ENCODE measurements at regions not wholly inside any gene's neighbourhood (a gene's known extent, or its start where the extent isn't known, plus 50 kb on each side); places are given as distances from the start of the nearest gene placed in this dataset.
"Not testable (repeated sequence)": the region's sequence is repeated elsewhere in the genome, so short reads cannot be mapped to it uniquely, and the experiment has no call there.

DNA sequence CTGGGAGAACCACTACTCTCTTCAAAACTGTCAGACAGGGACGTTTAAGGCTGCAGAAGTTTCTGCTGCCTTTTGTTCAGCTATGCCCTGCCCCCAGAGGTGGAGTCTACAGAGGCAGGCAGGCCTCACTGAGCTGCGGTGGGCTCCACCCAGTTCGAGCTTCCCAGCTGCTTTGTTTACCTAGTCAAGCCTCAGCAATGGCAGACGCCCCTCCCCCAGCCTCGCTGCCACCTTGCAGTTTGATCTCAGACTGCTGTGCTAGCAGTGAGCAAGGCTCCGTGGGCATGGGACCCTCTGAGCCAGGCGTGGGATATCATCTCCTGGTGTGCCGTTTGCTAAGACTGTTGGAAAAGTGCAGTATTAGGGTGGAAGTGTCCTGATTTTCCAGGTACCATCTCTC, 258.6 kb upstream of the GOT2 start:
- peaks cover 41% of the 10 kb centered on the region for H3K9me3 Mint-ChIP-seq
- DNase-seq (ENCODE audit: low spot score); H3K36me3 Mint-ChIP-seq (ENCODE audit: low read depth); H3K4me3 Mint-ChIP-seq; H3K27ac Mint-ChIP-seq; H3K4me1 Mint-ChIP-seq (ENCODE audit: low read depth); H3K27me3 Mint-ChIP-seq (ENCODE audit: low read depth): not testable (repeated sequence)

DNA sequence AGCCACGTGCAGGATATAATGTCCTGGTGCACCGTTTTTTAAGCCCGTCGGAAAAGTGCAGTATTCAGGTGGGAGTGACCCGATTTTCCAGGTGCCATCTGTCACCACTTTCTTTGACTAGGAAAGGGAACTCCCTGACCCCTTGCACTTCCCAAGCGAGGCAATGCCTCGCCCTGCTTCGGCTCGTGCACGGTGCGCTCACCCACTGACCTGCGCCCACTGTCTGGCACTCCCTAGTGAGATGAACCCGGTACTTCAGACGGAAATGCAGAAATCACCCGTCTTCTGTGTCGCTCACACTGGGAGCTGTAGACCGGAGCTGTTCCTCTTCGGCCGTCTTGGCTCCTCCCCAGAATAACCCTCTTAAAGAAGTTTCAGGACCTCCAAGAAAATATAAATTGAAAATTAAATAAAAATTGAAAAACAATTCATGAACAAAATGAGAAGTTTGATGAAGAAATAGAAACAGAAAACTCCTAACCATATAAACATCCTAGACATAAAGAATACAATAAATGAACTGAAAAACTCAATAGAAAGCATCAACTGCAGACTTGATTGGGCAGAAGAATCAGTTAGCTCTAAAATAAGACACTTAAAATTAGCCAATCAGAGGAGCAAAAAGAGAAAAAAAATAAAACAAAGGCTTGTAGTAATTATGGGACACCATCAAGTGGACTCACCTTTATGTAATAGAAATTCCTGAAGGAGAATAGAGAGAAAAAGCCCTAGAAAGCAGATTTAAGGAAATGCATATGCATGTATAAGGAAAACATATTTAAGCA, 249.3 kb upstream of the GOT2 start:
- not testable (repeated sequence) for H3K4me3 Mint-ChIP-seq; H3K36me3 Mint-ChIP-seq (ENCODE audit: low read depth); H3K27ac Mint-ChIP-seq; DNase-seq (ENCODE audit: low spot score); H3K27me3 Mint-ChIP-seq (ENCODE audit: low read depth); H3K4me1 Mint-ChIP-seq (ENCODE audit: low read depth)
- H3K9me3 Mint-ChIP-seq: peaks cover 22% of the 10 kb centered on the region

DNA sequence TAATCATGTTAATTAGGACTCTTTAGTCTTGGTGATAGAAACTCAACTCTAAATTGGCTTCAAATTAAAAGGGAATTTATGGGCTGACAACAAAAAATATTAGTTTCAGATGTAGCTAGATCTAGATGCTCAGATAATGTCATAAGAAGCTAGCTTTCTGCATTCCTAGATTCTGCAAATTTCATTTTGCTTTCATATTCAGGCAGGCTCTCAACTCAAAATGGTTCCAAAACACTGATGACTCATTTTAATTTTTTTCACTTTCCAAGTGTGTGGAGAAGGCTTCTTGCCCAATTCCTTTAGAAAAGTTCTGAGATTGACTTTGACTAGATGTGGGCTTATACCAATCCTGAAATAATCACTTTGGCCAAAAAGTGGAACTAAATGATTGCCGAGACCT, 236.7 kb upstream of the GOT2 start:
- no peak for DNase-seq (ENCODE audit: low spot score)
- Mint-ChIP-seq H3K4me3 (no peak overlapping the region), H3K36me3 (ENCODE audit: low read depth) (no peaks in the 10 kb centered on the region), H3K27ac (no peak overlapping the region), H3K27me3 (ENCODE audit: low read depth) (no peaks in the 10 kb centered on the region), H3K4me1 (ENCODE audit: low read depth) (no peaks in the 10 kb centered on the region), H3K9me3 (no peaks in the 10 kb centered on the region)

DNA sequence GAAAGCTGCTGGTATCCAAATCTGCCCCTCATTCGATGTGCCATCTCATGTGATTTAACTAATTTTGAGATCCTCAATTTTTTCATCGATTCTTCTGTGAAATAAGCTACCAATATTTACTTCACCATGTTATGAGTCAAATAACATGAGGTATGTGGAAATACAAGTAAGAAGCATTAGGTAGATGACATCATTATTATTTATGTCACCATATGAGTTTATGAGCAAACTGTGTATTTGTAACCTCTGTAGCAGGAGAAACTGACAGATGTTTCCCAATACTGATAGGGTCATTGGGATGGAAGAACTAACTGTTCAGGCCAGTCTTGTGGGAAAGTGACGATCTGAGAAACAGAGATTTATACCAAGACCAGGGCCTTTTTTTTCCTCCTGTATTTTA, 229.4 kb upstream of the GOT2 start:
- H3K27me3 Mint-ChIP-seq (ENCODE audit: low read depth): no peaks in the 10 kb centered on the region
- H3K4me1 Mint-ChIP-seq (ENCODE audit: low read depth): no peaks in the 10 kb centered on the region
- no peak overlapping the region for H3K4me3 Mint-ChIP-seq
- DNase-seq (ENCODE audit: low spot score): no peak
- H3K27ac Mint-ChIP-seq: no peak overlapping the region
- no peaks in the 10 kb centered on the region for H3K36me3 Mint-ChIP-seq (ENCODE audit: low read depth)
- H3K9me3 Mint-ChIP-seq: no peaks in the 10 kb centered on the region

DNA sequence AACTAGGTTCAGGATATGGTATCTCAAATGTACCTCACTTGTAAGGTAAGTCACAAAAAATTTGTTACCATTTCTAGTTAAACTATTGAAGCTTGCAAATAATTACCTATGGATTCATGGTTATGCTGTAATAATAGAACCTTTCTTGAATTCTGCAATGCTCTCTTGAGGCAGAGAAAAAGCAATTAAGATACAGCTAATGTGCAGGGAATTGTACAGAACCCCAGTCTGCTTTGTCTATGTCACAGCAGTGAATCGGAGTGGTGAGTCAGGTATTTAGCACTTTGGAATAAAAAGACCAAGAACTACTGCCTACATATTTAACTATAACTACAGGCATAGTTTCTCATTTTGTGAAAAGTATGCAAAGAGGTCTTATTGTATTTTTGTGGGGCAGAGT, 228.7 kb upstream of the GOT2 start:
- Mint-ChIP-seq H3K27ac (no peak overlapping the region), H3K9me3 (no peaks in the 10 kb centered on the region), H3K27me3 (ENCODE audit: low read depth) (no peaks in the 10 kb centered on the region), H3K36me3 (ENCODE audit: low read depth) (no peaks in the 10 kb centered on the region), H3K4me1 (ENCODE audit: low read depth) (no peaks in the 10 kb centered on the region), H3K4me3 (no peak overlapping the region)
- DNase-seq (ENCODE audit: low spot score): no peak

DNA sequence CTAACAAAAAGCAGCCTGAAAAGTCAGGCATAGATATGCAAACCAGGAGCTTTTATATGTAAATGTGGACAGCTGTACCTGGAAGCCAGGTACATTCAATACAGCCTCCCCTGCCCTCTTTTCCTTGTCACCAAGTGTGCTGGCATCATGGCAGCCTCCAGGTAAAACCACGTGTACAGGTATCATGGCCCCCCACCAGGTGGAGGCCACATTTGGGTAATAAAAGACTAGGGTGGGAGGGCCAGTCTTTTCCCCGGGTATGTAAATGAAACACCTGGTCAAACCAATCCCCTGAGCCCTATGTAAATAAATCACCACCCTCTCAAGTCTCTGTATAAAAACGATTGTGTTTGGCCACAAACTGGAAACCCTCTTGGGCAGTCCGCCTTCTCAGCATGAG, 226.4 kb upstream of the GOT2 start:
- H3K27ac Mint-ChIP-seq: no peak overlapping the region
- no peaks in the 10 kb centered on the region for H3K36me3 Mint-ChIP-seq (ENCODE audit: low read depth)
- no peaks in the 10 kb centered on the region for H3K9me3 Mint-ChIP-seq
- no peaks in the 10 kb centered on the region for H3K4me1 Mint-ChIP-seq (ENCODE audit: low read depth)
- no peak overlapping the region for H3K4me3 Mint-ChIP-seq
- DNase-seq (ENCODE audit: low spot score): no peak
- no peaks in the 10 kb centered on the region for H3K27me3 Mint-ChIP-seq (ENCODE audit: low read depth)

DNA sequence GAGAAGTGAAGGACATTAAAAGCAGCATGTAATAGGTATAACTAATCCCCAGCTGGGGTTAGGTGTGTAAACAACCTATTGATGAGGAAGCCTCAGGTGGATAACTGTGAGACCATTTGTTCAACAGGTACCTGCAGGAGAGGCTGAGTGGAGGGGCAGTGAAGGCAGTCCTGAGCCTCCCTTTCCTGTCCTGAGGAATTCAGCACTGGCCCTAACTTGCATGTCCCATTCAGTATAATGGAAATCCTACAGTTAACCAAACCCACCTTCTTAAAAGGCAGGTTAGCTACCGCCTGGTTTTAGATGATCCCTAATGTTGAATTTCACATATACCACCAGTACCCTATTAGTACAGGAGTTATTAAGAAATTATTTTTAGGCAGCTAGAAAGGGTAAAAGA, 225.9 kb upstream of the GOT2 start:
- no peaks in the 10 kb centered on the region for H3K4me1 Mint-ChIP-seq (ENCODE audit: low read depth)
- DNase-seq (ENCODE audit: low spot score): no peak
- H3K36me3 Mint-ChIP-seq (ENCODE audit: low read depth): no peaks in the 10 kb centered on the region
- H3K27ac Mint-ChIP-seq: no peak overlapping the region
- H3K27me3 Mint-ChIP-seq (ENCODE audit: low read depth): no peaks in the 10 kb centered on the region
- H3K4me3 Mint-ChIP-seq: no peak overlapping the region
- H3K9me3 Mint-ChIP-seq: no peaks in the 10 kb centered on the region

DNA sequence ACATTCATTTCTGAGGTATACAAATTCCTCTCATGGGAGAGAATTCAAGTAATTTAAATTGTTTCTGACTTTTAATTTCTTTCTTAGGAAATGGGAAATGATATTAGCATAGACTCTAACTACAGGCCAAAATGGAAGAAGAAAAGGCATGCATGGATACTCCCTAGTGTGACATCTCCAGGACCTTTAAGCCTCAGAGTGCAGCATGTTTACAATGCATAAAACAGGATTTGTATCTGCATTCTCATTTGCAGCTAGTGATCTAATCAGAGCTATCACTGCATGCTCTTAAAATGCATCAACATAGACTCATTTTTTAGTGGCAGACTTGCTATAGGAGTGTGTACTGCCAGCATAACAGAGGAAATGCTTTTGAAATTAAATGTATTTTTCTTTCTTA, 224.6 kb upstream of the GOT2 start:
- H3K4me3 Mint-ChIP-seq: no peak overlapping the region
- H3K9me3 Mint-ChIP-seq: no peaks in the 10 kb centered on the region
- no peaks in the 10 kb centered on the region for H3K36me3 Mint-ChIP-seq (ENCODE audit: low read depth)
- H3K27ac Mint-ChIP-seq: no peak overlapping the region
- H3K27me3 Mint-ChIP-seq (ENCODE audit: low read depth): no peaks in the 10 kb centered on the region
- H3K4me1 Mint-ChIP-seq (ENCODE audit: low read depth): no peaks in the 10 kb centered on the region
- no peak for DNase-seq (ENCODE audit: low spot score)

DNA sequence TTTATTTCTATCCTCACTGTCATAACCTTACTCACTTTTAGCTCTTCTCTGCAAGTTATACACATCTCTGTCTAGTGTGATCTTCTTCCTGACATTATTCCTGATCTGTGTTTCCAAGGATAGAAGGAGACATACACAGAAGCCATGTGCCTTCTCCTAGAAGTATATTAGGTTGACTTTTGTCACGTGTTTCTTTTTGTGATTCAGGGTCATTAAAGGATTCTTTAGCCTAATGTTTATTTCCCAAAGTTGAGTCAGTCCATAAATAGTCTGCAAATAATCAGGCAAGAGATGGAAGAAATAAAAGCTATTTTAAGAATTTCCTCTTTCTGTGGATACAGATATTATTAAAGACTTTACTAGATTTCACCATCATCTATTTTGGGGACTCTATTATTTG, 214.1 kb upstream of the GOT2 start:
- H3K27me3 Mint-ChIP-seq (ENCODE audit: low read depth): no peaks in the 10 kb centered on the region
- H3K4me3 Mint-ChIP-seq: no peak overlapping the region
- DNase-seq (ENCODE audit: low spot score): no peak
- H3K36me3 Mint-ChIP-seq (ENCODE audit: low read depth): no peaks in the 10 kb centered on the region
- no peak overlapping the region for H3K27ac Mint-ChIP-seq
- H3K9me3 Mint-ChIP-seq: no peaks in the 10 kb centered on the region
- no peaks in the 10 kb centered on the region for H3K4me1 Mint-ChIP-seq (ENCODE audit: low read depth)

DNA sequence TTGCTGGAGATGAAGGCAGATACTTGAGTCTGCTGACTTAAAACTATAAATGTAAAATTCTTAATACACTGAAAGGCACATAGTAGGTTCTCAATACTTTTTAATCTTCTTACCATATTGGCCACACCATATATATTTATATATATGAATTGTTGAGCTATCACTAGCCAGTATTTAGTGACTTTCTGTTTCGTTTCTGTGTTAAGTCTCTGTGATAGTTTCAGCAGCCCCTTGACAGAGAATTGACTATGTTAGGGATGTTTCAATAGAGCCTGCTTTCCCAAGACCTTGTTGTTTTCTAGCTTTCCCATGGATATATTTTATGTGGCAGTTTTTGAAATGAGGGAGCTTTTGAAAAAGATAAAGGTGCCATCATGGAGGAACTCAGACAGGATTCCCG, 206.5 kb upstream of the GOT2 start:
- Mint-ChIP-seq H3K4me3 (no peak overlapping the region), H3K27me3 (ENCODE audit: low read depth) (no peaks in the 10 kb centered on the region), H3K36me3 (ENCODE audit: low read depth) (no peaks in the 10 kb centered on the region), H3K9me3 (no peaks in the 10 kb centered on the region), H3K27ac (no peak overlapping the region), H3K4me1 (ENCODE audit: low read depth) (no peaks in the 10 kb centered on the region)
- DNase-seq (ENCODE audit: low spot score): no peak

DNA sequence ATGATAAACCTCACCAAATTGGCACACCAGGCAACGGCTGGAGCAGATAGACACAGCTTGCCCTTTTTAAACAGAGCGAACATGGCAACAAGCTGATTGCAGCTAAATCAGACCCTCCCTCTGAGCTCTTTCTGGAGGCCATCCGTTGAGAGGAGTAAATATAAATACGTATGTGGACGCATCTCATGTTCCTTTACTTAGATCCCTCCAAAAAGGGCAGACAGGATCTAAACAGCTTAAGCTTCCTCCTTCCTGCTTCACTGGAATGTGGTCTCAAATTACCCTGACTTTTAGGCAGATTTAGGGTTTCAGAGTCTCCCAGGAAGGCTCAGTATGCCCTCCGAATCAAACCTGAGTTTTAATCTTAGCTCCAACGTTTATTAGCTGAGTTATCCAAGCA, 204.7 kb upstream of the GOT2 start:
- no peak overlapping the region for H3K27ac Mint-ChIP-seq
- H3K27me3 Mint-ChIP-seq (ENCODE audit: low read depth): no peaks in the 10 kb centered on the region
- H3K4me3 Mint-ChIP-seq: no peak overlapping the region
- no peak for DNase-seq (ENCODE audit: low spot score)
- H3K9me3 Mint-ChIP-seq: no peaks in the 10 kb centered on the region
- no peaks in the 10 kb centered on the region for H3K36me3 Mint-ChIP-seq (ENCODE audit: low read depth)
- H3K4me1 Mint-ChIP-seq (ENCODE audit: low read depth): no peaks in the 10 kb centered on the region

DNA sequence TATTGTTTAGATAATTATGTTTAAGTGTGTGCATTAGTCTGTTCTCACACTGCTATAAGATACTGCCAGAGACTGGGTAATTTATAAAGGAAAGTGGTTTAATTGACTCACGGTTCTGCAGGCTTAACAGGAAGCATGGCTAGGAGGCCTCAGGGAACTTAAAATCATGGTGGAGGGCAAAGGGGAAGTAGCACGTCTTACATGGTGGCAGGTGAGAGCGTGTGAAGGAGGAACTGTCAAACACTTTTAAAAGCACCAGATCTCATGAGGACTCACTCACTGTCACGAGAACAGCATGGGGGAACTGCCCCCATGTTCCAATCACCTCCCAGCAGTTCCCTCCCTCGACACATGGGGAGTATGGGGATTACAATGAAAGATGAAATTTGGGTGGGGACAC, 203.5 kb upstream of the GOT2 start:
- H3K27ac Mint-ChIP-seq: no peak overlapping the region
- no peaks in the 10 kb centered on the region for H3K27me3 Mint-ChIP-seq (ENCODE audit: low read depth)
- H3K4me1 Mint-ChIP-seq (ENCODE audit: low read depth): no peaks in the 10 kb centered on the region
- no peak for DNase-seq (ENCODE audit: low spot score)
- no peaks in the 10 kb centered on the region for H3K9me3 Mint-ChIP-seq
- H3K36me3 Mint-ChIP-seq (ENCODE audit: low read depth): no peaks in the 10 kb centered on the region
- H3K4me3 Mint-ChIP-seq: no peak overlapping the region

DNA sequence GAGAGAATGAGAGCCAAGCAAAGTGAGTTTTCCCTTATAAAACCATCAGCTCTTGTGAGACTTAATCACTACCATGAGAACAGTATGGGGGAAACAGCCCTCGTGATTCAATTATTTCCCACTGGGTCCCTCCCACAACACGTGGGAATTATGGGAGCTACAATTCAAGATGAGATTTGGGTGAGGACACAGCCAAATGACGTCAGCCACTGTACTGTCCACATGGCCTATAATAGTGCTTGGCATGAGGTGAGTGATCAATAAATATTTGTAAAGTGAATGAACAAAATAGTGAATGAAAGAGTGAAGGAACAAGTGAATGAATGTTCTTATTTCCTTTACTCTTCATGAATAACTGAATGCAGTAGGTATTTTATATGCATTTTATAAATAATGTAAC, 199.1 kb upstream of the GOT2 start:
- DNase-seq (ENCODE audit: low spot score): no peak
- H3K9me3 Mint-ChIP-seq: no peaks in the 10 kb centered on the region
- H3K4me3 Mint-ChIP-seq: no peak overlapping the region
- H3K27ac Mint-ChIP-seq: no peak overlapping the region
- H3K27me3 Mint-ChIP-seq (ENCODE audit: low read depth): no peaks in the 10 kb centered on the region
- no peaks in the 10 kb centered on the region for H3K4me1 Mint-ChIP-seq (ENCODE audit: low read depth)
- no peaks in the 10 kb centered on the region for H3K36me3 Mint-ChIP-seq (ENCODE audit: low read depth)

DNA sequence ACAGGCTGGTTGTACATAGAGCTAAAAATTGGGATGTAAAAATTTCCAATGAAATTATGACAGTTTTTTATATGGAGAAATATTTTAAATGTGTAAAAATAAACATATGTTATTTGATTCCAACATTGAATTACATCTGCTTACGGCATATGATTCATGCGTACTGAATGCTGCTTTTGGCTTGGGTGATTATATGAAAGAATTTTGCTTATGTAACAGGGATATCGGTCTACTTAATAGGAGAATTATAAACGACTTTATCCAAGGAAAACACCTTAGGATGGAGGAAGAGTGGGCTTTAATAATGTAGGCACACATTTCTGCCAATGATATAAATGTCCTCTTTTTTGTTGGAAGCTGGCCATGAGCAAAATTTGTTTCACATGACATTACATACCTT, 197.3 kb upstream of the GOT2 start:
- H3K27ac Mint-ChIP-seq: no peak overlapping the region
- H3K9me3 Mint-ChIP-seq: no peaks in the 10 kb centered on the region
- H3K36me3 Mint-ChIP-seq (ENCODE audit: low read depth): no peaks in the 10 kb centered on the region
- H3K4me3 Mint-ChIP-seq: no peak overlapping the region
- H3K4me1 Mint-ChIP-seq (ENCODE audit: low read depth): no peaks in the 10 kb centered on the region
- DNase-seq (ENCODE audit: low spot score): no peak
- H3K27me3 Mint-ChIP-seq (ENCODE audit: low read depth): no peaks in the 10 kb centered on the region

DNA sequence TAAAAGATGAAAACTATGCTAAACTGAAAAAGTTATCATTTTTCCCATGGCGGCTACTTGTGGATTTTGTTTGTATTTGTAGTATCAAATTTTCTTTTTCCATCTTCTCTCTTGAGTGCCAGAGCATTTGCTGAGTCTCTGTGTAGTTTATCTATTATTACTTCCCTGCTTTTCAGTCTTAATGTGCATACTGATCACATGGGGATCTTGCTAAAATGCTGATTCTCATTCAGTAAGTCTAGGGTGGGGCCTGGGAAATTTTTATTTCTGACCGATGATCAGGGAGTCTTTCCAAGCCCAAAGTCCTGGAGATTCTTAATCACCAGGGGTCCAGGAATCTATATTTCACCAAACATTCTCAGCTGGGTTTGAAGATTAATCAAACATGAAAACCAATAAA, 189.0 kb upstream of the GOT2 start:
- no peak overlapping the region for H3K4me3 Mint-ChIP-seq

More for the DNA sequence above, 189.0 kb upstream of the GOT2 start:
- H3K27me3 Mint-ChIP-seq (ENCODE audit: low read depth): no peaks in the 10 kb centered on the region
- DNase-seq (ENCODE audit: low spot score): no peak
- no peaks in the 10 kb centered on the region for H3K36me3 Mint-ChIP-seq (ENCODE audit: low read depth)
- H3K4me1 Mint-ChIP-seq (ENCODE audit: low read depth): no peaks in the 10 kb centered on the region
- H3K9me3 Mint-ChIP-seq: peaks cover 4% of the 10 kb centered on the region
- no peak overlapping the region for H3K27ac Mint-ChIP-seq
